ENCODE measurements at regions not wholly inside any gene's neighbourhood (a gene's known extent, or its start where the extent isn't known, plus 50 kb on each side); places are given as distances from the start of the nearest gene placed in this dataset.

DNA sequence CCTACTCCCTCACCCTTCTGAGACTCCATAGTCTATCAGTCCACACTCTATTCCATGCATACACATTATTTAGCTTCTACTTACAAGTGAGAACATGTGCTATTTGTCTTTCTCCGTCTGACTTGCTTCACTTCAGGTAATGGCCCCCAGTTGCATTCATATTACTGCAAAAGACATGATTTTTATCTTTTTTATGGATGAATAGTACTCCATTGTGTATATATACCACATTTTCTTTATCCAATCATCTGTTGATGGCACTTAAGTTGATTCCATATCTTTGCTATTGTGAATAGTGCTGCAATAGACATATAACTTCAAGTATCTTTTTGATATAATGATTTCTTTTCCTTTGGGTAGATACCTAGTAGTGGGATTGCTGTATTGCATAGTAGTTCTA is 171.8 kb downstream of the DACT1 start:
- Histone ChIP-seq H3K27me3 (ENCODE audit: control insufficient read depth, low read length) (peaks cover 6% of the 10 kb centered on the region; the same call in 1 of the 2 replicates), H3K79me2 (ENCODE audit: control insufficient read depth, low read length) (no peaks in the 10 kb centered on the region), H3K27ac (ENCODE audit: low read depth, low read length) (no peak overlapping the region), H3K4me3 (ENCODE audit: low read length) (no peak overlapping the region), H3K4me1 (ENCODE audit: control insufficient read depth, low read length) (no peaks in the 10 kb centered on the region), H4K20me1 (ENCODE audit: control insufficient read depth, insufficient read depth, low read depth, low read length) (no peaks in the 10 kb centered on the region), H3K9me3 (ENCODE audit: control insufficient read depth, insufficient read depth, low read length) (no peaks in the 10 kb centered on the region), H3K4me2 (ENCODE audit: low read length) (no peak overlapping the region), H3K36me3 (ENCODE audit: control insufficient read depth, low read length) (no peaks in the 10 kb centered on the region), H3K9me2 (replicated peaks; ENCODE audit: control insufficient read depth, low read length) (no peaks in the 10 kb centered on the region), H3F3A (ENCODE audit: control insufficient read depth, insufficient read depth) (no peaks in the 10 kb centered on the region)
- TF ChIP-seq EZH2phosphoT487 (IDR thresholded peaks at IDR 0.05; ENCODE audit: borderline replicate concordance, low read length) (no peak), CTCF (IDR thresholded peaks at IDR 0.05; ENCODE audit: low read depth, low read length, poor library complexity, severe bottlenecking) (no peak)

GRCh38 chr14:58812050-58812910 is 174.5 kb downstream of the DACT1 start:
- Histone ChIP-seq H3K79me2 (ENCODE audit: control insufficient read depth, low read length) (no peaks in the 10 kb centered on the region), H3K36me3 (ENCODE audit: control insufficient read depth, low read length) (no peaks in the 10 kb centered on the region), H3K27ac (ENCODE audit: low read depth, low read length) (no peak overlapping the region), H3K4me2 (ENCODE audit: low read length) (no peak overlapping the region), H4K20me1 (ENCODE audit: control insufficient read depth, insufficient read depth, low read depth, low read length) (no peaks in the 10 kb centered on the region), H3K27me3 (ENCODE audit: control insufficient read depth, low read length) (no peaks in the 10 kb centered on the region; the same call in 1 of the 2 replicates), H3K9me3 (ENCODE audit: control insufficient read depth, insufficient read depth, low read length) (no peaks in the 10 kb centered on the region), H3K4me3 (ENCODE audit: low read length) (no peak overlapping the region), H3F3A (ENCODE audit: control insufficient read depth, insufficient read depth) (no peaks in the 10 kb centered on the region), H3K4me1 (ENCODE audit: control insufficient read depth, low read length) (no peaks in the 10 kb centered on the region), H3K9me2 (replicated peaks; ENCODE audit: control insufficient read depth, low read length) (no peaks in the 10 kb centered on the region)
- TF ChIP-seq CTCF (IDR thresholded peaks at IDR 0.05; ENCODE audit: low read depth, low read length, poor library complexity, severe bottlenecking) (no peak), EZH2phosphoT487 (IDR thresholded peaks at IDR 0.05; ENCODE audit: borderline replicate concordance, low read length) (no peak)

DNA sequence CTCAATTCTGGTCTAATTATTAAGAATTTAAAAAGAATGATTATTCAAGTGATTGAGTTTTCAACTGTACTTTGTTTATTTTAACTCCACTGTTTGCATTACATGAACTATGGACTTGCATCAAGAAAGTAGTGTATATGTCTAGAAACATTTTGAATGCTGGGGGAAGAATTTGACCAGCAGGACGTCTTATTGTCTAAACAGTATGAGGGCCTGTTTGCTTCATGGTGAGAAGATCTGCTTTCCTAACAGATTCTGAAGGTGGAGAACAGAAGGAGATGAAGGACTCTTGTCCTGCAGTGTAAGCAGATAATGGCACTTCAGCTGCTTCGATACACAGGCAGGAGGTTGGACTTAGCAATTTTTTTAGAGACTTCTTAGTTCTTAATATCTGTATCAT is 176.0 kb downstream of the DACT1 start:
- Histone ChIP-seq H3F3A (ENCODE audit: control insufficient read depth, insufficient read depth) (no peaks in the 10 kb centered on the region), H4K20me1 (ENCODE audit: control insufficient read depth, insufficient read depth, low read depth, low read length) (no peaks in the 10 kb centered on the region), H3K79me2 (ENCODE audit: control insufficient read depth, low read length) (no peaks in the 10 kb centered on the region), H3K4me2 (ENCODE audit: low read length) (no peak overlapping the region), H3K36me3 (ENCODE audit: control insufficient read depth, low read length) (no peaks in the 10 kb centered on the region), H3K9me2 (replicated peaks; ENCODE audit: control insufficient read depth, low read length) (no peaks in the 10 kb centered on the region), H3K27me3 (ENCODE audit: control insufficient read depth, low read length) (no peaks in the 10 kb centered on the region; the same call in 1 of the 2 replicates), H3K27ac (ENCODE audit: low read depth, low read length) (no peak overlapping the region), H3K4me1 (ENCODE audit: control insufficient read depth, low read length) (no peaks in the 10 kb centered on the region), H3K9me3 (ENCODE audit: control insufficient read depth, insufficient read depth, low read length) (no peaks in the 10 kb centered on the region), H3K4me3 (ENCODE audit: low read length) (no peak overlapping the region)
- TF ChIP-seq EZH2phosphoT487 (IDR thresholded peaks at IDR 0.05; ENCODE audit: borderline replicate concordance, low read length), result no peak
- no peak for TF ChIP-seq CTCF (IDR thresholded peaks at IDR 0.05; ENCODE audit: low read depth, low read length, poor library complexity, severe bottlenecking)

Data from DOHH2 (cell line).